ENCODE measurements at regions not wholly inside any gene's neighbourhood (a gene's known extent, or its start where the extent isn't known, plus 50 kb on each side); places are given as distances from the start of the nearest gene placed in this dataset.
"Not testable (repeated sequence)": the region's sequence is repeated elsewhere in the genome, so short reads cannot be mapped to it uniquely, and the experiment has no call there.

DNA sequence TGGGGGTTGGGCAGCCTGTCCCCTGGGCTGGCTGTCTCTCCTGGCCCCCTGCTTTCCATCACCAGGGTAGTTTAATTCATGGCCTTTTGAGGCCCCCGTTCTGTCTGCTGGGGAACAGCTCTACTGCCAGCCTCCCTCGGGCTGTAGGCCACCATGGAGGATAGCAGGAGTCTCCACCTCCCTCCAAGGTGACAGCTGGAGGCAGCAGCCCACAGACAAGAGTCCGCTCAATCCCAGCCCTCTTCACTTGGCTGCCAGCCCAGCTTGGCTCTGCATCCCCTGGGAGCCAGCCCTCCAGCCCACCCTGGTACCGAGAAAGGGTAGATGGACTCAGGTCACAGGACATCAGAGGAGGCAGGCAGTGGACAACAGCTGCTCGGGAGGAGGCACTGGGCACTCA, 194.6 kb upstream of the SDK2 start:
- H3K4me1 ChIP-seq (ENCODE audit: control insufficient read depth, insufficient read depth, low read length), result no peaks in the 10 kb centered on the region
- H3K27ac ChIP-seq (ENCODE audit: low read length), result no peak overlapping the region
- peaks cover 15% of the 10 kb centered on the region for H3K27me3 ChIP-seq (ENCODE audit: control insufficient read depth, insufficient read depth, low read length)
- H3K4me3 ChIP-seq (ENCODE audit: low read length), result no peak overlapping the region
- no peak for DNase-seq
- no peaks in the 10 kb centered on the region for H3K36me3 ChIP-seq (ENCODE audit: control insufficient read depth, insufficient read depth, low read length)
- H3K9me3 ChIP-seq (ENCODE audit: control insufficient read depth, low read depth, low read length), result no peaks in the 10 kb centered on the region
- no CpG with 5 or more reads among the region's 5 CpGs for whole genome bisulfite sequencing (ENCODE audit: insufficient coverage, low lambda C conversion rate)

GRCh38 chr17:73840829-73841228, 196.6 kb upstream of the SDK2 start:
- H3K9me3 ChIP-seq (ENCODE audit: control insufficient read depth, low read depth, low read length), result no peaks in the 10 kb centered on the region
- no peak overlapping the region for H3K4me3 ChIP-seq (ENCODE audit: low read length)
- H3K4me1 ChIP-seq (ENCODE audit: control insufficient read depth, insufficient read depth, low read length), result no peaks in the 10 kb centered on the region
- H3K36me3 ChIP-seq (ENCODE audit: control insufficient read depth, insufficient read depth, low read length), result no peaks in the 10 kb centered on the region
- no peak for DNase-seq
- no peak overlapping the region for H3K27ac ChIP-seq (ENCODE audit: low read length)
- H3K27me3 ChIP-seq (ENCODE audit: control insufficient read depth, insufficient read depth, low read length), result peaks cover 4% of the 10 kb centered on the region
- no CpG with 5 or more reads among the region's 1 CpG for WGBS (ENCODE audit: insufficient coverage, low lambda C conversion rate)

GRCh38 chr17:73841431-73842060, 197.3 kb upstream of the SDK2 start:
- Histone ChIP-seq H3K9me3 (ENCODE audit: control insufficient read depth, low read depth, low read length) (no peaks in the 10 kb centered on the region), H3K27ac (ENCODE audit: low read length) (no peak overlapping the region), H3K27me3 (ENCODE audit: control insufficient read depth, insufficient read depth, low read length) (peaks cover 1% of the 10 kb centered on the region), H3K4me3 (ENCODE audit: low read length) (no peak overlapping the region), H3K36me3 (ENCODE audit: control insufficient read depth, insufficient read depth, low read length) (no peaks in the 10 kb centered on the region), H3K4me1 (ENCODE audit: control insufficient read depth, insufficient read depth, low read length) (no peaks in the 10 kb centered on the region)
- no CpG with 5 or more reads among the region's 3 CpGs for WGBS (ENCODE audit: insufficient coverage, low lambda C conversion rate)
- DNase-seq, result no peak

DNA sequence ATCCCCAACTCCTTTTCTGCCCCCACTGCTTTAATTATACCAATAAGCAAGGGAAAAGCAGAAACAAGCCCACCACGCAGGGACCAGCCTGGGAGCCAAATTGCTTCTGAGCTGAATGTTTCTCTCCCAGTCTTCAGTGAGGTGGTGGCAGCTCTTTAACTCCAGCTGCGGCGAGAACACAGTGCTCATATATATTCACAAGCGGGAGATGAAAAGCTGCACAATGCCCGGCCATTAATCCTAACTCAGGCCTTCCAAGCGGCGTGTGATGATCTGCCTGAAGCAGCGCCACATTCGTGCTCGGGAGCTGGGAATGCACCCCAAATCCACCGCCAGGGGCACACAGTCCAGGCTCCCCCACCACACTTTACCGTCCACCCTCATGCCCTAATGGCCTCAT, 203.7 kb upstream of the SDK2 start:
- no CpG with 5 or more reads among the region's 12 CpGs for WGBS (ENCODE audit: insufficient coverage, low lambda C conversion rate)
- Histone ChIP-seq H3K9me3 (ENCODE audit: control insufficient read depth, low read depth, low read length) (no peaks in the 10 kb centered on the region), H3K27me3 (ENCODE audit: control insufficient read depth, insufficient read depth, low read length) (no peaks in the 10 kb centered on the region), H3K27ac (ENCODE audit: low read length) (no peak overlapping the region), H3K36me3 (ENCODE audit: control insufficient read depth, insufficient read depth, low read length) (no peaks in the 10 kb centered on the region), H3K4me3 (ENCODE audit: low read length) (no peak overlapping the region), H3K4me1 (ENCODE audit: control insufficient read depth, insufficient read depth, low read length) (no peaks in the 10 kb centered on the region)
- no peak for DNase-seq

GRCh38 chr17:73850426-73850825, 206.2 kb upstream of the SDK2 start:
- Histone ChIP-seq H3K9me3 (ENCODE audit: control insufficient read depth, low read depth, low read length) (no peaks in the 10 kb centered on the region), H3K4me1 (ENCODE audit: control insufficient read depth, insufficient read depth, low read length) (no peaks in the 10 kb centered on the region), H3K36me3 (ENCODE audit: control insufficient read depth, insufficient read depth, low read length) (no peaks in the 10 kb centered on the region), H3K27me3 (ENCODE audit: control insufficient read depth, insufficient read depth, low read length) (no peaks in the 10 kb centered on the region), H3K27ac (ENCODE audit: low read length) (no peak overlapping the region), H3K4me3 (ENCODE audit: low read length) (no peak overlapping the region)
- no peak for DNase-seq
- WGBS (ENCODE audit: insufficient coverage, low lambda C conversion rate), result no CpG with 5 or more reads among the region's 3 CpGs

- Histone ChIP-seq H3K36me3 (ENCODE audit: control insufficient read depth, insufficient read depth, low read length) (no peaks in the 10 kb centered on the region), H3K4me1 (ENCODE audit: control insufficient read depth, insufficient read depth, low read length) (no peaks in the 10 kb centered on the region), H3K27me3 (ENCODE audit: control insufficient read depth, insufficient read depth, low read length) (no peaks in the 10 kb centered on the region), H3K9me3 (ENCODE audit: control insufficient read depth, low read depth, low read length) (no peaks in the 10 kb centered on the region), H3K4me3 (ENCODE audit: low read length) (no peak overlapping the region), H3K27ac (ENCODE audit: low read length) (no peak overlapping the region)
- WGBS (ENCODE audit: insufficient coverage, low lambda C conversion rate), result no CpG with 5 or more reads among the region's 2 CpGs
- DNase-seq, result no peak
Measured at GRCh38 chr17:73851091-73851490, 206.8 kb upstream of the SDK2 start.

GRCh38 chr17:73851921-73852320, 207.7 kb upstream of the SDK2 start:
- no peak overlapping the region for H3K4me3 ChIP-seq (ENCODE audit: low read length)
- no peak overlapping the region for H3K27ac ChIP-seq (ENCODE audit: low read length)
- no CpG with 5 or more reads among the region's 2 CpGs for WGBS (ENCODE audit: insufficient coverage, low lambda C conversion rate)
- no peaks in the 10 kb centered on the region for H3K4me1 ChIP-seq (ENCODE audit: control insufficient read depth, insufficient read depth, low read length)
- H3K27me3 ChIP-seq (ENCODE audit: control insufficient read depth, insufficient read depth, low read length), result no peaks in the 10 kb centered on the region
- DNase-seq, result no peak
- no peaks in the 10 kb centered on the region for H3K9me3 ChIP-seq (ENCODE audit: control insufficient read depth, low read depth, low read length)
- no peaks in the 10 kb centered on the region for H3K36me3 ChIP-seq (ENCODE audit: control insufficient read depth, insufficient read depth, low read length)

DNA sequence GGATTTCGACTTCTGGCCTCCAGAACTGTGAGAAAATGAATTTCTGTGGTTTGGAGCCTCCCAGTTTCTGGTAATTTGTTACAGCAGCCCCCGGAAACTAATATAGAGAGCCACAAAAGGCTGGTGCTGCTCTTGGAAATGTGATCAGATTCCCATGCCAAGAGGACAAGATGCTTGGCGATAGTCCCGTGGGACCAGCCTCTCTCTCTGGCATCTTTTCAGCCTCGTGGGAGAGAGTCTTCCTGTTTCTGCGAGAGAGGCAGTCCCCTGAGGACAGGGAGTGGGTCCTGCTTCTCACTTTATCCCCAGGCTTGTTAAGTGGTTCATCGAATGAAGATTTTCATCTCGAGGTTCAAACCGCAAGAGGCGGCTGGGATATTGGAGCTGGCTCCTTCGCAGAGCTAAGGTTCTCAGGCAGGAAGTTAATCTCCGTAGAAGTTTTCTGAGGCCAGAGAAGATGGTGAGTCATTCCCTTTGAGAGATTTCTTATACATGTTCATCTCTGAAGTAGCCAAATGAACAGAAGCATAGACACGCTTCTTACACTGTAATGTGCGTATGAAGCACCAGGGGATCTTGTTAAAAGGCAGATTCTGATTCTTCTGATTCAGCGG, 211.6 kb upstream of the SDK2 start:
- DNase-seq, result no peak
- no peaks in the 10 kb centered on the region for H3K36me3 ChIP-seq (ENCODE audit: control insufficient read depth, insufficient read depth, low read length)
- H3K9me3 ChIP-seq (ENCODE audit: control insufficient read depth, low read depth, low read length), result no peaks in the 10 kb centered on the region
- no peaks in the 10 kb centered on the region for H3K27me3 ChIP-seq (ENCODE audit: control insufficient read depth, insufficient read depth, low read length)
- no peak overlapping the region for H3K4me3 ChIP-seq (ENCODE audit: low read length)
- H3K4me1 ChIP-seq (ENCODE audit: control insufficient read depth, insufficient read depth, low read length), result no peaks in the 10 kb centered on the region
- H3K27ac ChIP-seq (ENCODE audit: low read length), result no peak overlapping the region
- WGBS (ENCODE audit: insufficient coverage, low lambda C conversion rate), result 100% methylated on average over 1 of the region's 15 CpGs

DNA sequence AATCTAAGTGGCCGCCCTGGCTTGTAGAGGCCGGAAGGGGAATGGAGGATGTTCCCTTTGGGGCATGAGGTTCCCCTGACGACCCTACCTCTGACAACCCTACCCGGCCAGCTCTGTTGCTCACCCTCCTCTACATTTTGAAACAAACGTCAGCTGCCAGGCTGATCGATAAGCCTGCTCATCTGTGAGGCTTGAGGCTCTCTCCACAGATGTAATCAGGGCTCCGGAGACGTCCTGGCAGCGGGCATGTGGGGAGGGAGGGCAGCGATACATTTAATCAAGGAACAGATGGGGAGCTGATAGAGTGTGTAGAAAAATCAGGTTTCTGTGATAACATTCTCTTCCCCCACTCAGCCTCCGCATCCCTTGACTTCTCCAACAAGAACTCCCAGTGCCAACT, 212.3 kb upstream of the SDK2 start:
- no CpG with 5 or more reads among the region's 11 CpGs for WGBS (ENCODE audit: insufficient coverage, low lambda C conversion rate)
- no peaks in the 10 kb centered on the region for H3K36me3 ChIP-seq (ENCODE audit: control insufficient read depth, insufficient read depth, low read length)
- no peaks in the 10 kb centered on the region for H3K27me3 ChIP-seq (ENCODE audit: control insufficient read depth, insufficient read depth, low read length)
- no peaks in the 10 kb centered on the region for H3K4me1 ChIP-seq (ENCODE audit: control insufficient read depth, insufficient read depth, low read length)
- no peak for DNase-seq
- H3K27ac ChIP-seq (ENCODE audit: low read length), result no peak overlapping the region
- H3K9me3 ChIP-seq (ENCODE audit: control insufficient read depth, low read depth, low read length), result no peaks in the 10 kb centered on the region
- no peak overlapping the region for H3K4me3 ChIP-seq (ENCODE audit: low read length)

GRCh38 chr17:73859439-73860008, 215.3 kb upstream of the SDK2 start:
- no CpG with 5 or more reads among the region's 1 CpG for WGBS (ENCODE audit: insufficient coverage, low lambda C conversion rate)
- not testable (repeated sequence) for DNase-seq; H3K27ac ChIP-seq (ENCODE audit: low read length); H3K9me3 ChIP-seq (ENCODE audit: control insufficient read depth, low read depth, low read length); H3K36me3 ChIP-seq (ENCODE audit: control insufficient read depth, insufficient read depth, low read length); H3K4me3 ChIP-seq (ENCODE audit: low read length); H3K4me1 ChIP-seq (ENCODE audit: control insufficient read depth, insufficient read depth, low read length); H3K27me3 ChIP-seq (ENCODE audit: control insufficient read depth, insufficient read depth, low read length)

DNA sequence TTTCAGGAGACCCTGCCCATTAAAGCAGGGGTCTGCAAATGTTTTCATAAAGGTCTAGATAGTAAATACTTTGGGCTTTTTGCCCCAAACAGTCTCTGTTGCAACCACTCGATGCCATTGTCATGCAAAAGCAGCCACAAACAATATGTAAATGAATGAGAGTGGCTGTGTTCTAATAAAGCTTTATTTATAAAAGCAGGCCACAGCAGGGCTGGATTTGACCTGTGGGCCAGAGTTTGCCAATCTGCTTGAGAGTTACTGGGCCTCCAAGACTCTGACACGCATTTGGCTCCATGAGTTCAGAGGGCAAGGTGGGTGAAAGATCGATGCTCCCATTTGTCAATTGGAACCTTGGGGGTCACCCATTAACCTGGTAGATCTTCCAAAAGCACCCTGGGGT, 217.3 kb upstream of the SDK2 start:
- no peaks in the 10 kb centered on the region for H3K4me1 ChIP-seq (ENCODE audit: control insufficient read depth, insufficient read depth, low read length)
- no peaks in the 10 kb centered on the region for H3K27me3 ChIP-seq (ENCODE audit: control insufficient read depth, insufficient read depth, low read length)
- no peak overlapping the region for H3K27ac ChIP-seq (ENCODE audit: low read length)
- no peak overlapping the region for H3K4me3 ChIP-seq (ENCODE audit: low read length)
- DNase-seq, result no peak
- no peaks in the 10 kb centered on the region for H3K9me3 ChIP-seq (ENCODE audit: control insufficient read depth, low read depth, low read length)
- no peaks in the 10 kb centered on the region for H3K36me3 ChIP-seq (ENCODE audit: control insufficient read depth, insufficient read depth, low read length)
- WGBS (ENCODE audit: insufficient coverage, low lambda C conversion rate), result no CpG with 5 or more reads among the region's 3 CpGs
